Subcutaneous abdominal adipose tissue (tissue), 5 donors: ENCODE measurements at regions not wholly inside any gene's neighbourhood (a gene's known extent, or its start where the extent isn't known, plus 50 kb on each side); places are given as distances from the start of the nearest gene placed in this dataset.
A peak's percentile ranks its signal among the peaks of the same experiment; 100 is the strongest.

Experiments
- H3K27ac ChIP-seq: one replicate; pipeline ENCODE4 v1.7.0; 2013; ENCODE audit warnings: low read depth, mild to moderate bottlenecking, inconsistent platforms, low read length, moderate library complexity
- H3K27me3 ChIP-seq, 5 donors: one replicate each; pipeline ENCODE4 v1.7.0; 2013; ENCODE audit warnings: low read length in 5 of 5, inconsistent platforms in 1 of 5; ENCODE audit not compliant: control insufficient read depth in 5 of 5, insufficient read depth in 4 of 5
- H3K36me3 ChIP-seq, 5 donors: one replicate each; pipeline ENCODE4 v1.7.0; 2013; ENCODE audit warnings: low read length in 5 of 5; ENCODE audit not compliant: control insufficient read depth in 5 of 5, insufficient read depth in 5 of 5
- H3K4me1 ChIP-seq, 5 donors: one replicate each; pipeline ENCODE4 v1.7.0; 2013; ENCODE audit warnings: low read length in 5 of 5, mild to moderate bottlenecking in 3 of 5, moderate library complexity in 1 of 5; ENCODE audit not compliant: control insufficient read depth in 5 of 5, insufficient read depth in 5 of 5
- H3K4me3 ChIP-seq, 5 donors: one replicate each; pipeline ENCODE4 v1.7.0; 2013; ENCODE audit warnings: low read length in 5 of 5, low read depth in 1 of 5
- H3K9ac ChIP-seq, 5 donors: one replicate each; pipeline ENCODE4 v1.7.0; 2013; ENCODE audit warnings: low read length in 5 of 5, mild to moderate bottlenecking in 4 of 5, moderate library complexity in 3 of 5
- H3K9me3 ChIP-seq, 5 donors: one replicate each; pipeline ENCODE4 v1.7.0; 2013; ENCODE audit warnings: low read length in 5 of 5; ENCODE audit not compliant: control insufficient read depth in 5 of 5
- donor health status: healthy.
- donor health status: healthy.
- donor health status: healthy.
- donor health status: healthy.
- donor health status: healthy.

DNA sequence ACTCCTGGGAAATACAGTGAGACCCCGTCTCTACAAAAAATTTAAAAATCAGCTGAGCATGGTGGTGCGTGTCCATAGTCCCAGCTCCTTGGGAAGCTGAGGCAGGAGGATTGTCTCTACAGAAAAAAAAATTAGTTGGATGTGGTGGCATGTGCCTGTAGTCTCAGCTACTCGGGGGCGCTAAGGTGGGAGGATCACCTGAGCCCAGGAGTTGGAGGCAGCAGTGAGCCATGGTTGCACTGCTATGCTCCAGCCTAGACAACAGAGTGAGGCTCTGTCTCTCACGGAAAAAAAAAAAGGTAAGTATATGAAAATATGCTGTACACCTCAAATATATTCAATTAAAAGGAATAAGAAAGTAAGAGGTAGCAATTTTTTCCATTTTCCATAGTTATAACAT, 92.5 kb upstream of the TGIF1 start:
- H3K4me3 ChIP-seq, result no peak overlapping the region
- H3K9me3 ChIP-seq, result no peaks in the 10 kb centered on the region
- peaks cover 0 to 6% (median 0%) of the 10 kb centered on the region in 5 donors for H3K4me1 ChIP-seq
- no peak overlapping the region for H3K27ac ChIP-seq
- H3K9ac ChIP-seq, result no peak overlapping the region
- no peaks in the 10 kb centered on the region for H3K36me3 ChIP-seq
- no peaks in the 10 kb centered on the region for H3K27me3 ChIP-seq

DNA sequence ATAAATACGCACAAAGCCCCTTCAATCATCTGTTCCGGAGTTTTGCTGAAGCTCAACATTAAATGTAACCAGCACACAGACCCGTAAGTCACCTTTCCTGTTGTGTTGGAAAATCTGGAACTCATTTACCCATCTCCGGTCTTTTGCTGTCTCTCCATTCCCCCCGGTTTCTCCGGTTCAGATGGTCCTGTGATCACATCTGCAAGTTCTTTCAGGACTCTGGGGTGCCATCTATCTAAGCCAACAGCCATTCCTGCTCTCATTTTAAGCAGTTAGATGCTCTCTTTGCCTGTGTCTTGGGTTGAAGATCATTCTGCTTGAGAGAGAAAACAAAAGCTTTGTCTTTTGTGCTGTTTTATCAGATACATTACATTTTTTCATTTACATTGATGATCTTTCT, 91.7 kb upstream of the TGIF1 start:
- Histone ChIP-seq H3K4me1 (peaks cover 0 to 6% (median 0%) of the 10 kb centered on the region in 5 donors), H3K27me3 (no peaks in the 10 kb centered on the region), H3K36me3 (no peaks in the 10 kb centered on the region), H3K9ac (no peak overlapping the region), H3K4me3 (no peak overlapping the region), H3K9me3 (no peaks in the 10 kb centered on the region), H3K27ac (no peak overlapping the region)

DNA sequence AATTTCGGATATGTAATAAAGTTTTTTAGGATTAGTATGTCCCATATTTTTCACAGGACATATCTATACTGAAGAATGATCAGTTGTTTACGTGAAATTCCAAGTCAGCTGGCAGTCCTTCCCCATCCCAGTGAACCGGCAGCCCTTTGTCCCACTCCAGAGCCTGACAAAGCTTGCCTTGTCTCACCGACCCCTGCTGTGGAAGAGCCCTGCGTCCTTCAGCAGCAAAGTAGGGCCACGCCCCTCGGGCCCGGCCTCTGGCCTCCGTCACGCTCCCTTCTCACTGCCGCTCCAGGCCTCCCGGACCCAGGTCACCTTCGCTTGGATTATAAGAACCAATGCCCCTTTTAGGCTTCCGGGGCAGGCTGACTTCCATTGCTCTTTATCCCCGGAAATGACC, 89.8 kb upstream of the TGIF1 start:
- no peak overlapping the region for H3K9ac ChIP-seq

DNA sequence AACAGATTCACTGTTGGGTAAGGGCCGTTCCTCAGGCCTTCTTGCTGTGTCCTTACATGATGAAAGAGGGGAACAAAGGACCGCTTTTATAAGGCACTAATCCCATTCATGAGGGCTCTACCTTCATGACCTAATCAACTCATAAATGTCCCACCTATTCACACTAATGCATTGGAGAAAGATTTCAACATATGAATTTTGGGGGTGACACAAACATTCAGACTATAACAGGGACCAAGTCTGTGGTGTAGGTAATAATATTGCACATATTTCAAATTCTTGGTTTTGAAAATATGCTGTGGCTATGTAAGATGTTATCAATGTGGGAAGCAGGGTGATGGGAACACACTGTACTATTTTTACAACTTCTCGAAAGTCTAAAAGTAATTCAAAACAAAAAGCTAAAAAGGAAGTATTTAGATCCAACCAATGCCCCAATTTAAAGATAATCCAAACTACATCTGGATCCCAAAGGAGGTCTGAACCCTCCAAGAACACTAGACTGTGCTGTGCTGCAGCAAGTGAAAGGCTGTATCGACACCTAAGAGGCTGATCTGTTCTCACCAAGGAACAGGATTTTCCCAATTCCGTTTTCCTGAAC, 82.4 kb upstream of the TGIF1 start:
- H3K36me3 ChIP-seq, result no peaks in the 10 kb centered on the region
- no peaks in the 10 kb centered on the region for H3K4me1 ChIP-seq
- no peaks in the 10 kb centered on the region for H3K9me3 ChIP-seq
- no peak overlapping the region for H3K9ac ChIP-seq
- H3K4me3 ChIP-seq, result no peak overlapping the region
- no peaks in the 10 kb centered on the region for H3K27me3 ChIP-seq
- H3K27ac ChIP-seq, result no peak overlapping the region

More for the DNA sequence above, 89.8 kb upstream of the TGIF1 start:
- no peaks in the 10 kb centered on the region for H3K36me3 ChIP-seq
- H3K4me3 ChIP-seq, result no peak overlapping the region
- no peaks in the 10 kb centered on the region for H3K27me3 ChIP-seq
- H3K9me3 ChIP-seq, result no peaks in the 10 kb centered on the region
- H3K4me1 ChIP-seq, result peaks cover 0 to 6% (median 0%) of the 10 kb centered on the region in 5 donors
- no peak overlapping the region for H3K27ac ChIP-seq

DNA sequence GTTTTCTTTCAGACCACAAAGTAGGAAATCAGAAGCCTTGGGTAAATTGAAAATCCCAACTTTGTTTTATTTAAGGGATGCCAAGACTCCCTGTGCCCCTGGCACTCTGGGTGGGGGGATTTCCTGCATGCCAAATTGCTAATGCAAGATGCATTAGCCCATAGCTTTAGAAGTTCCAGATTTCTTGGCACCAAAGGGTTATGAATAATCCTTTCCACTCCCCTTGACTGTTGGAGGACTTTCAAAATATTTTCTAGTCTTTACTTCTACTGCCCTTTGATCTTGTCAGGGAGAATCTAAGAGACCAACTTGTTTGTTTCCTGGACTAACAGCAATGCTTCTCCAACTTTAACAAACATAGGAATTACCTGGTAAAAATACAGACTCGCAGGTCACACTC, 81.8 kb upstream of the TGIF1 start:
- Histone ChIP-seq H3K4me3 (no peak overlapping the region), H3K27ac (no peak overlapping the region), H3K36me3 (no peaks in the 10 kb centered on the region), H3K9ac (no peak overlapping the region), H3K4me1 (no peaks in the 10 kb centered on the region), H3K27me3 (no peaks in the 10 kb centered on the region), H3K9me3 (no peaks in the 10 kb centered on the region)

DNA sequence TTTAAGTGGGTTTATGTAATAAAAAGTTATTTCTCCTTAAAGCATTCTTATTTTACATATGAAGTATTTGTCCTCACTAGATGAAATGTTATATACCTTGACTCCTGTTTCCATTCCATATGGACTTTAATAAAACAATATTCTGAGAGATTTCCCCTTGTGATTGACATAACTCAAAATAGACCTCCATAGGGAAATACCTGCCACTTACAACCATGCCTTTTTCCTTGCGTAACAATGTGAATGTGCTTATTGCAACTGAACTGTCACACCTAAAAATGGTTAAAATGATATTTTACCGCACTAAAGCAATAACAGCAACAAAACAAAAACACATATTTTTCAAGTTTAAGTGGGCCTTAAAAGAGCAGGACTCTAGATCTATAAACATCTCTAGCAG, 70.3 kb upstream of the TGIF1 start:
- no peaks in the 10 kb centered on the region for H3K9me3 ChIP-seq
- peak overlapping the region in 1 of 5 donors; percentile 11 for H3K9ac ChIP-seq
- no peaks in the 10 kb centered on the region for H3K36me3 ChIP-seq

DNA sequence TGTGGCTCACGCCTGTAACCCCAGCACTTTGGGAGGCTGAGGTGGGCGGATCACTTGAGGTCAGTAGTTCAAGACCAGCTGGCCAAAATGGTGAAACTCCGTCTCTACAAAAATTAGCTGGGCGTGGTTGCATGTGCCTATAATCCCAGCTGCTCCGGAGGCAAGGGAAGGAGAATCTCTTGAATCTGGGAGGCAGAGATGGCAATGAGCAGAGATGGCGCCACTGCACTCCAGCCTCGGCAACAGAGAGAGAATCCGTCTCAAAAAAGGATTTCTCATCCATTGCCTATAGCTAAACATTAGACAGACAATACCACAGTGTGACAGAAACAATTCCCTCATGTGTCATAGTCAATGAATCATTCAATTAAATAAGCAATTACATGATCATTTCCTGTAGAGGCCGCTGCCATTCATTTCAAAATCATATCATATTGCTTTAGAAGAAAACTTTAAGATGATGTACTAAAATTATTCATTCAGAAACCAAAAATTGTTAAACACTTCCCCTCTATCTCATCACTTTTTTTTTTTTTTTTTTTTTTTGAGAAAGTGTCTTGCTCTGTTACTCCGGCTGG, 69.5 kb upstream of the TGIF1 start:
- H3K4me3 ChIP-seq, result peak overlapping the region in 1 of 5 donors; percentile 46
- no peaks in the 10 kb centered on the region for H3K36me3 ChIP-seq
- no peak overlapping the region for H3K27ac ChIP-seq
- H3K9ac ChIP-seq, result no peak overlapping the region
- H3K27me3 ChIP-seq, result no peaks in the 10 kb centered on the region
- no peaks in the 10 kb centered on the region for H3K9me3 ChIP-seq
- H3K4me1 ChIP-seq, result peaks cover 0 to 11% (median 4%) of the 10 kb centered on the region in 5 donors

More for the DNA sequence above, 70.3 kb upstream of the TGIF1 start:
- Histone ChIP-seq H3K27me3 (no peaks in the 10 kb centered on the region), H3K27ac (no peak overlapping the region), H3K4me3 (no peak overlapping the region), H3K4me1 (peaks cover 0 to 9% (median 4%) of the 10 kb centered on the region in 5 donors)

DNA sequence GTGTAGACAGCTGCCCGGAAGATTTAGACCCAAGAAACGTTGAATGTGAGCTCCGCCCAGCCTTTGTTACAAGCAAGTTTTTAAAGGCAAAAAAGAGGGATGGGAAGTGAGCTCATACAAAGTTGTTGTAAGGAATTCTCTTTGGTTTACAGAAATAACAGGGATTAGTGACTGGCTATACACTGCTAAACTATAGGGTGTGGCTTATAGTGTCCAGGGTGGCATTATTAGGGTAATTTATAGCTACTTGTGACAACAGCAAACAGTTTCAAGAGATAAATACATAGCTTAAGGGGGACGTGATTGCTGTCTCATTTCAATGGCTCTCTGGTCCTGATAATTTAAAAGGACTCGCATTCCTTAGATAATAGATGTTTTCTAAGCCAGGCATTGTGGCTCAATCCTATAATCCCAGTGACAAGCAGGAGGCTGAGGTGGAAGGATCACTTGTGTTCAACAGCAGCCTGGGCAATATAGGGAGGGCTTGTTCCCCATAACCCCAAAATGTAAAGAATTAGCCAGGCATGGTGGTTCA, 66.5 kb upstream of the TGIF1 start:
- no peaks in the 10 kb centered on the region for H3K9me3 ChIP-seq
- no peak overlapping the region for H3K27ac ChIP-seq
- H3K9ac ChIP-seq, result no peak overlapping the region
- H3K36me3 ChIP-seq, result no peaks in the 10 kb centered on the region
- no peaks in the 10 kb centered on the region for H3K27me3 ChIP-seq
- peaks cover 0 to 11% (median 4%) of the 10 kb centered on the region in 5 donors for H3K4me1 ChIP-seq
- H3K4me3 ChIP-seq, result no peak overlapping the region

DNA sequence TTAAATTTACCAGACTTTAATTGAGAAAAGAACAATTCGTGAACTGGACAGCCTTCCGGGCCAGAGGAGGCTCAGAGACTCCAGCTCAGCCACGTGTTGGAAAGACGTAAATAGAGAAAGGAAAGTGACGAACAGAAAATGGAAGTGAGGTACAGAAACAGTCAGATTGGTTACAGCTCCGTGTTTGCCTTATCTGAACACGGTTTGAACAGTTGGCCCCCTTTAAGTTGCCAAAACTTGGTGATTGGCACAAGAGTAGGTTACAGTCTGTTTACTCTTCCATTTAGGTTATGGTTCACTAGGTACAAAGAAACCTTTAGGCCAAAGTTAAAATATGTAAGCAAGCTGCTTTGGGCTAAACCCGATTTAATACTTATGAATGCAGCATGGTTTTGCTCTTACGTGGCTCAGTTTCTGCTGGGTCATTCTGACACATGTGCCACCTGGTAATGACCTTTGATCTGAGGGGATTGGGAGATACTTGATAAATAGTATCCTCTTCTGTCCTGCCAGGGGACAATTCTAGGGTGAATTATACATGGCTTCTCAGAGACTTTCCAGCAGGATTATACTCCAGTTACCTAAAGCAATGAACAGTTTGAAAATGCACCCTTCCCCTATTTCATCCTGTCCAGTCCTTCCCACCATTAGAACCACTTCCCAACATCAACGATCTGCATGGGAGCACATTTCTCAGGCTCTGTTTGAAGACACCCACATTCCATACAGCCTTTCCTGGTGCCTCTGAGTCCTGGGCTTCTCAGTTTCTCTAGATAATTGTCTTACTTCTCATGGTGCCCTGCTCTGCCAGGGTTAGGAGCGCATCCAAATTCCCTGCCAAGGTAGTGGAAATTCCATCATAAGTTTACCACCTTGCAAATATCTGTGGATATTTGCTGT, 65.1 kb upstream of the TGIF1 start:
- no peak overlapping the region for H3K9ac ChIP-seq
- no peaks in the 10 kb centered on the region for H3K27me3 ChIP-seq
- H3K4me3 ChIP-seq, result no peak overlapping the region
- no peak overlapping the region for H3K27ac ChIP-seq
- H3K9me3 ChIP-seq, result peaks cover under 1 to 5% (median 3%) of the 10 kb centered on the region in 5 donors
- no peaks in the 10 kb centered on the region for H3K36me3 ChIP-seq
- peaks cover 0 to 11% (median 4%) of the 10 kb centered on the region in 5 donors for H3K4me1 ChIP-seq

DNA sequence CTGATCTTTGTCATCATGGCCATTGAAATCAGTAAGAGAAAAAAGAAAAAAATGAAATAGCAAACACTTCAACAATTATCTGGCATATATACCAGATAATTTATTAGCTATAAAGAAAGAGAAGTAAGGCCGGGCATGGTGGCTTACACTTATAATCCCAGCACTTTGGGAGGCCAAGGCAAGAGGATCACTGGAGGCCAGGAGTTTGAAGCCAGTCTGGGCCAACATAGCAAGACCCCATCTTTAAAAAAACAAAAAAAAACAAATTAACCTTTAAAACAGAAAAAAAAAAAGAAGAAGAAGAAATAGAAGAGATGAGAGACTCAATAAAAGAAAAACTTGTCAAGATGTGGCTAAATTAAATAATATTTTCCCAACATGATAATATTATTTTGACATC, 61.6 kb upstream of the TGIF1 start:
- Histone ChIP-seq H3K9ac (no peak overlapping the region), H3K4me1 (peaks cover 0 to 5% (median 0%) of the 10 kb centered on the region in 5 donors), H3K27ac (no peak overlapping the region), H3K27me3 (no peaks in the 10 kb centered on the region), H3K9me3 (peaks cover 8 to 14% (median 9%) of the 10 kb centered on the region in 5 donors), H3K4me3 (no peak overlapping the region), H3K36me3 (no peaks in the 10 kb centered on the region)
